ENCODE measurements at regions not wholly inside any gene's neighbourhood (a gene's known extent, or its start where the extent isn't known, plus 50 kb on each side); places are given as distances from the start of the nearest gene placed in this dataset.

DNA sequence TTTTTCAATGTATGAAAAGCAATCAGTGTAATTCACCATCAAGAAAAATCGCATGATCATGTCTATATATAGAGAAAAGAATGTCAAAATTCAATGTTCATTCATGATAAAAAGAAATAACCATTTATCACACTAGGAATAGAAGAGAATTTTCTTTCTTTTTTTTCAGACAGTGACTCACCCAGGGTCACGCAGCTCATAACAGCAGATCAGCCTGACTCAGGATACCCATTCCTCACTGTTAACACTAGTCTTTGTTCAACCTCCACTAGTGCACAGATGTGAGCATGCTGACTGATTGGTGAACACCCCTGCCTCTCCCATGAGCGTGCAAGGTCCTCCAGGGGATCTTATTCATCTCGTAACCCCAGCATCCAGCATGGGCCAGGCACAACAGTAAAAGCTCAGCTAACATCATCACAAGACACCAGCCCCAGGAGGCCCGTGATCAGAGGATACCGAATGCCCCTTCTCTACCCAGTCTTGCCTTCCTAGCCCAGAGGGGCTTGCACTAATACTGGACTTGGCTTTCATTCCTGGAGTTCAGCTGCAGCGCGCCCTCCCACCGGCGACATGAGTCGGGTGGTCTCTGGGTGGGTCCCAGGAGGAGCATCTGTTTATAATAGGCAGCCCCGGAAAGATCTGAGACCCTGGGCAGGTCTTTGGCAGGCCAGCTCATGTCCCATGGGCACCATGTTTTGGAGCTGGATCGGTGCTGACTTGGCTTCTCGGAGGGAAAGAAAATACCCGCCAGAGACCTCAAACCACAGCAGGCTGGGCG lies 539.5 kb upstream of the SLC10A2 start:
- TF ChIP-seq, protein P1, sequence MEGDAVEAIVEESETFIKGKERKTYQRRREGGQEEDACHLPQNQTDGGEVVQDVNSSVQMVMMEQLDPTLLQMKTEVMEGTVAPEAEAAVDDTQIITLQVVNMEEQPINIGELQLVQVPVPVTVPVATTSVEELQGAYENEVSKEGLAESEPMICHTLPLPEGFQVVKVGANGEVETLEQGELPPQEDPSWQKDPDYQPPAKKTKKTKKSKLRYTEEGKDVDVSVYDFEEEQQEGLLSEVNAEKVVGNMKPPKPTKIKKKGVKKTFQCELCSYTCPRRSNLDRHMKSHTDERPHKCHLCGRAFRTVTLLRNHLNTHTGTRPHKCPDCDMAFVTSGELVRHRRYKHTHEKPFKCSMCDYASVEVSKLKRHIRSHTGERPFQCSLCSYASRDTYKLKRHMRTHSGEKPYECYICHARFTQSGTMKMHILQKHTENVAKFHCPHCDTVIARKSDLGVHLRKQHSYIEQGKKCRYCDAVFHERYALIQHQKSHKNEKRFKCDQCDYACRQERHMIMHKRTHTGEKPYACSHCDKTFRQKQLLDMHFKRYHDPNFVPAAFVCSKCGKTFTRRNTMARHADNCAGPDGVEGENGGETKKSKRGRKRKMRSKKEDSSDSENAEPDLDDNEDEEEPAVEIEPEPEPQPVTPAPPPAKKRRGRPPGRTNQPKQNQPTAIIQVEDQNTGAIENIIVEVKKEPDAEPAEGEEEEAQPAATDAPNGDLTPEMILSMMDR (IDR thresholded peaks at IDR 0.05), result no peak
- no peak for TF ChIP-seq POLR2A (IDR thresholded peaks at IDR 0.05)
- no peak for TF ChIP-seq POLR2AphosphoS5 (IDR thresholded peaks at IDR 0.05)
